NCI-H1048 (cell line): ENCODE measurements at regions not wholly inside any gene's neighbourhood (a gene's known extent, or its start where the extent isn't known, plus 50 kb on each side); places are given as distances from the start of the nearest gene placed in this dataset.

Source experiments
- DNase-seq: peaks from one replicate; lab custom pipeline; 2025; lab: John Stamatoyannopoulos, UW

DNA sequence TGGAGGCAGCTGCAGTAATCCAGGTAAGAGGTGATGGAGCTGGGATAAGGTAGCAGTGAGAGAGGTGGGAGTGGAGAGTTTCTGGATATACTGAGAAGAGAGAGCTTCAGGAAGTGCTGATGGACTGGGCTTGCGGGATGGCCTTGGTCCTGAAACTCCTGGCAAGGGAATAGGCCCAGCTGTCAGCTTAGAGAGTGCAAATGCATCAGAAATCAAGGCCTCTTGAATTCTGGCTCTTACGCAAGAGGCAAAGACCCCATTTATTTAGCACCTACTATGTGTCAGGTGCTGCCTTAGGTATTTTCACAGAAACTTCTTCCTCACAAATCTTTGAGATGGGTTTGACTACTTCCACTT is 227.2 kb upstream of the MAP3K1 start:
- no peak for DNase-seq

DNA sequence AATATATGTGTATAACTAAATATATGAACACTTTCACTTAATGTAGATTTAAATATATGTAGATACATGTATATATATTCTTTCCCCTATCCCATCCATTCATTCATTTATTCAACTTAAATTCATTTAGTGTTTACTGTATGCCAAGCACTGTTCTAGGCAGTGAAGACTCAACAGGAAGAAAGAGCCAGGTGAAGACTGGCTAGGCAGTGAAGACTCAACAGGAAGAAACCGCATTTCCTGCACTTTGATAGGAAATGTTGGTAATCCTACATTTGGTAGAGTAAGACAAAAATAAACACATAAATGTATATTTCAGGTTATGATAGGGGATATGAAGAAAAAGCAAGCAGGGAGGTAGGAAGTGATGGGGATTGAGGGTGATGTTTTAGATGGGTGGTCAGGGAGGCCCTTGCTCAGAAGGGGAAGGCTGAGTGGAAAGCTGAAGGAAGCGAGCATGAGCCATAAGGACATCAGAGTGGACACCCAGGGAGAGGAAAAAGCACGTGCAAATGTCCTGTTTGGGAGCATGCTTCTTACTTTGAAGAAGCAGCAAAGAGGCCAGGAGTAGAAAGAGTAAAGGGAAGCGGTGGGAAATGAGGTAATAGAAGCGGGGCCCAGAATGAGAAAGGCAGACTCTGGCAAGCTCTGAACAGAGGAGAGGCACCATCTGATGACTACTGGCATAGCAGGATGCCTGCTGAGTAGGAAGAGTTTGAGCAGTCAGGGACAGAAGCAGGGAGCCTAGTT is 227.8 kb upstream of the MAP3K1 start:
- DNase-seq: no peak

GRCh38 chr5:56585999-56586691 is 229.2 kb upstream of the MAP3K1 start:
- DNase-seq: no peak

- DNase-seq: no peak
Observed at GRCh38 chr5:56585461-56585860, 229.9 kb upstream of the MAP3K1 start.

DNA sequence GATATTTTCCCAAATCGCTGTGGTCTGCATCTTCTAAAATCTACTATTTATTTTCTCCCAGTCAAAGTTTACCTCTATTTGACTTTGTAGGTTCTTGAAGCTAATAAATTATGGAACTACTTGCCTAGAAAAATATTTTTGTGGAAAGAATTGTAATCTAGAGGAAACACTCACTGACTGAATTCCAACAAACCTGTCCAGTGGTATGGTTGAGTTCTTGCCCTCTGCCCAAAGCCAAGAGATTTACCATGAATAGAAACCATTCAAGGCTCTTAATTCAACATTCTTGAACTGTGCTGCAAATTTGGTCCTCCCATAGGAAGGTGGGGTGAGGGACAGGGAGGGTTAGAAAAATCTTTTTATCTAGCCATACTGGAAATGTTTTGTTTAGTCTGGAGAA is 233.9 kb upstream of the MAP3K1 start:
- DNase-seq: no peak

DNA sequence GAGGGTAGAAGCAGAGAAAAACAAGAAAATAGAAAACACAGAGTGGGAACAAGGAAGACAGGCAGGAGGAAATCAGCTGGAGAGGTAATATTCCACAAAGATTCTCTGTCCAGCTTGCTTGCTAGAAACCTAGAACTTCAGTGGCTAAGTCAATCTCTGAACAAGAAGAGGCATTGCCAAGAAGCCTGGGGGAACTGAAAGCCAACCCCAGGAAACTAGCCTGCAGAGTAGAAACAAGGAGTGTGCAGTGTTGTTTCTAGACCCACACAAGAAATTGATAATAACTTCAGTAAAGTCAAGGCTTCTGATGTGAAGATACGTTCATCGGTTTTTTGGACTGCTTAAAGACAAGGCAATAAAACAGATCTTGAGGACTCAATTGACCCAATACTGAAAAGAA is 234.5 kb upstream of the MAP3K1 start:
- DNase-seq: no peak

GRCh38 chr5:56575821-56576220 is 239.5 kb upstream of the MAP3K1 start:
- DNase-seq: no peak

- no peak for DNase-seq
Observed at GRCh38 chr5:56574778-56575177, 240.6 kb upstream of the MAP3K1 start.

GRCh38 chr5:56569566-56569965 is 245.8 kb upstream of the MAP3K1 start:
- no peak for DNase-seq

- DNase-seq: no peak
Observed at GRCh38 chr5:56569076-56569475, 246.3 kb upstream of the MAP3K1 start.

GRCh38 chr5:56567278-56567677 is 248.1 kb upstream of the MAP3K1 start:
- no peak for DNase-seq

- DNase-seq: no peak
Observed at GRCh38 chr5:56566374-56567249, 248.7 kb upstream of the MAP3K1 start.

DNA sequence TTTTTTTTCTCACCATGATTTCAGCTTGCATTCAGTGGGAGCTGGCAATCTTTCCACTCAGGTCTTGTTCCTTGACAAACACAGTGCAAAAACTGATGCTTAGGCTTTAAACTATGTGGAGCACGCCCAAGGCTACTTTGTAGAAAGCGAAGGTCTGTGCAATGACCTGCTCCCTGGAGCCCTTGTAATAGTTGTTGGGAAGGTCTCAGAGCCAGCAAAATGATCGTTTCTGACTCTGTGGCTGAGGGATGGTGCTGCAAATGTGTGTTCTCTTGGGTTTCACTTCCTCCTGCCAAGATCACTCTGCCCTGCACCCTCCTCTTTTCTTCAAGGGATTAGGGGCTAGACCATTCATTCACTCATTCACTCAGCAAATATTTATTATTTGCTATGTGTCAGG is 249.7 kb upstream of the MAP3K1 start:
- no peak for DNase-seq

GRCh38 chr5:56565283-56565615 is 250.1 kb upstream of the MAP3K1 start:
- no peak for DNase-seq

- no peak for DNase-seq
Observed at GRCh38 chr5:56564541-56565282, 250.6 kb upstream of the MAP3K1 start.

GRCh38 chr5:56561455-56561854 is 253.9 kb upstream of the MAP3K1 start:
- no peak for DNase-seq

- DNase-seq: no peak
Observed at GRCh38 chr5:56558131-56558745, 257.1 kb upstream of the MAP3K1 start.

GRCh38 chr5:56557198-56557597 is 258.2 kb upstream of the MAP3K1 start:
- DNase-seq: no peak

GRCh38 chr5:56552612-56553268 is 262.6 kb upstream of the MAP3K1 start:
- no peak for DNase-seq

DNA sequence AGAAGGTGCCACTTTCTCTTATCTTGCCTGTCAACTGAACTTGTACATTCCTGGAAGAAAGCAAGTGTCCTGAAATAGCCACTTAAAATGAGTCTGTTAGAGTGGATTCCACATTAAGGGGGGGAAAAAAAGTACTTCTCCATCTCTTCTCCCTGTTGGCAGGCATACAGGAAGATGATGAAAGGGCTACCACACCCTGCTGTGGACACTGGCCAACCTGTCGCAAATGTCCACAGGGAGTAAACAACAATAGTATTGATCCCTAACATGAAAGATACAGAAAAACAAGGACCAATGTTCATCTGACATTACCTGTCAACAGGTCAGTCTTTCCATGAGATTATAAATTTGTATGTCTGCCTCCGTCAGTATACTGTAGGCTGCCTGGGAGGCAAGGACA is 265.1 kb upstream of the MAP3K1 start:
- no peak for DNase-seq
